Dermis microvascular lymphatic vessel endothelial cell (primary cell): ENCODE measurements at regions not wholly inside any gene's neighbourhood (a gene's known extent, or its start where the extent isn't known, plus 50 kb on each side); places are given as distances from the start of the nearest gene placed in this dataset.

Source experiments
- DNase-seq, 2 donors: peaks; one replicate each; pipeline versions ENCODE4 v3.0.0 to v3.0.0-alpha.2; 2010; ENCODE audit warnings: low read depth in 2 of 2

GRCh38 chr16:63539276-63539675, 1503.0 kb upstream of the CDH8 start:
- no peak for DNase-seq

DNA sequence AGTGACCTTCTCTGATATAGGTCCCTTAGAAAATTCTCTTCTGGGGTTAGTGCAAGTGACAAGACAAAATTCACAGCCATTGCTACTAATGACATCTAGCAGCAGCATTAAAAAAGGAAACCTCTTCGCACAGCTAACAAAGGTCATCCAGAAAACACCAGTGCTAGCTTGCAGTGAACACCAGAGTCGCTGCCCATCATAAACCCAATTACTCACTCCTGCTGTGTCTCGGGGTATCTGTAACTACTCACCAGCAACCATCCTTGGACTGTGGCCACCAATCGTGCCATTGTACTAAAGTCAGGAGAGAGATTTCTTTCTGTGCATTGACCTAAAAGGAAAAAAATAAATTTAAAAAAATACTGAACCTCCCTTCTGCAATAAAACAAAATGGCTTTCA, 1494.7 kb upstream of the CDH8 start:
- DNase-seq, result no peak

DNA sequence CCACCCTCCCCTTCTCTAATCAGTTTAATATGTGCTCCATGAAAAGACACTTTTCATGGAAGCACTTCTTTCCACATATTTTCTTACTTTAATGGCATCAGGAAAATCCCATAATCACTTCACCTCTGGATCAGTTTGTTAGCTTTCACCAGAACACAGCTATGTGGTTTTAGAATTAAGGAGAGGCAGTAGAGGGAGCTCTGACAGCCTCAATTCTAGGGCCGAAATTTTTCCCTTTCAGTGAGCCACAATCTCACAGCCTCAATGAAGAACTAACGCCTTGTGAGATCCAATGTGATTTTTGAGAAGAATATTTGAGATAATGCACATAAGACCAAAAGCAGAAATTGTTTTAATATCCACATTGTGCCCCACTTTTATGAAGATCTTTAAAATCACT, 1494.0 kb upstream of the CDH8 start:
- DNase-seq, result no peak

GRCh38 chr16:63527404-63527803, 1491.2 kb upstream of the CDH8 start:
- no peak for DNase-seq

GRCh38 chr16:63516394-63516793, 1480.2 kb upstream of the CDH8 start:
- DNase-seq, result no peak

GRCh38 chr16:63512910-63513309, 1476.7 kb upstream of the CDH8 start:
- DNase-seq, result no peak

- DNase-seq, result no peak
Observed at GRCh38 chr16:63497408-63497807, 1461.2 kb upstream of the CDH8 start.

- no peak for DNase-seq
Observed at GRCh38 chr16:63496282-63496681, 1460.0 kb upstream of the CDH8 start.

DNA sequence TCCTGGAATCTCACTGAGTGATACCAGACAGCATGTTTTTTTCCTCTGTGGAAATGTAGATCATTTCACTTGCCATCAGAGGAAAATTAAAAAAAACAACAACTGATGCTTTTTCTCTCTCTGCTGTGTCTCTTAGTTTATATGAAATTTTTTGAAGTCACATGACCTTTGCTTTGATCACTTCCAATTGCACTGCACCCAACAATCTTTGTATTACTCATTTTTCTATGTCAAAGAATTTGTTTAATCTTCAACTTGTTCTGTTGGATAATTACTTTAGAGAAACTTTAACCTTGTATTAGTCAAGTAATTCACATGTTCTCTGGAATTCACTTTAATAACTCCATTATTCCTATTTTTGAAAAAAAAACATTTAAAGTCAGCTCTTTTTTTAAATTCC, 1452.7 kb upstream of the CDH8 start:
- DNase-seq, result no peak

DNA sequence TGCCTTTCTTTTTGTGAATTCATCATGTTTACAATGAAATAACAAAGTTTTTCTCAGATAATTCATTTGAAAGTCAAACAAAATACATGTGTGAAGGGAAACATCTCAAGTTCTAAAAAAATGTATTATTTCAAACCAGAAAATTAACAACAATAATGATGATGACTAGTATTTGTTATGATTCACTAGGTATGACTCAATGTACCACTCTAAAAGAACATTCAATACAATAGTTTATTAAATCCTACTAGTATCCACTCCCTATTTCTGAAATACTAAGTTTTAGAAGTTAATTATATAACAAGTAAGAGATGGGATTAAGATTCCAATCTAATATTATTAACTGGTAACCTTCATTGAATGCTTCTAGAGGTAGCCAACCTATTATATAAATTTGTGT, 1444.8 kb upstream of the CDH8 start:
- DNase-seq, result no peak

DNA sequence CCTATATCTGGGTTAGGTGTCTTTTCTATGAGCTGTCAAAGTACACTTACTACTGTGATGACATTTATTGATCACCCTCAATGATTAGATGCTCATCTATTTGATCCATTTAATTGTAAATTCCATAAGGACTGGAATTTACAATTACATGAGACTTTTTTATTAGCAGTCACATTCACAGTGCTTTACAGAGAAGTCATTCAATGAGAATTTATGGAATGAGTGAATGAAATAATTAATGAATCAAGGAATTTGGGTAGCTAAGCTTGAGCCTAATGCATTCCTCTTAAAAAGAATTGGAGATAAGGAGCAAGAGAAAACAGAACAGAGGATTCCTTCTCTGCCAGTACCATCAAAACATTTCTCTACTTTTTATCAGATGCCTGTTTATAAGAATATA, 1437.5 kb upstream of the CDH8 start:
- no peak for DNase-seq

DNA sequence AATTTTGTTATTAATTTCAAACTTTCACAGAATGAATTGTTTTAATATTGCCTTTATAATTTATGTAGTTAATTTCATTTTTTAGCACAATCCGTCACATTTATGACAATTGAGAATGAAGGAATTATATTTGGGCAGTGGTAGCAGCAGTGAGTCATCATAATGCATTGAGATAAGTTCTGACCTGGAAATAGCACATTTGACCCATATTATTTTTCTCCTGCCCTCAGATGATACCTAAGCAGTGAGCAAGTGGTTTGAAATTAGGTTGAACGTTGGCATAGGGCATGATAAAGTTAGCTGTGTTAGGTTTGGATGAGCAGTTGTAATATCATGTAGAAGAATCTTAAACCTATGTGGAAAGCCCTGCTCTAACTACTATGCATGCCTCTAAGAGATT, 1431.3 kb upstream of the CDH8 start:
- peak; percentile 4 to 73 for DNase-seq

GRCh38 chr16:63462316-63462715, 1426.1 kb upstream of the CDH8 start:
- DNase-seq, result no peak

- peak; percentile 51 to 66 for DNase-seq
Observed at GRCh38 chr16:63461248-63461841, 1425.1 kb upstream of the CDH8 start.

DNA sequence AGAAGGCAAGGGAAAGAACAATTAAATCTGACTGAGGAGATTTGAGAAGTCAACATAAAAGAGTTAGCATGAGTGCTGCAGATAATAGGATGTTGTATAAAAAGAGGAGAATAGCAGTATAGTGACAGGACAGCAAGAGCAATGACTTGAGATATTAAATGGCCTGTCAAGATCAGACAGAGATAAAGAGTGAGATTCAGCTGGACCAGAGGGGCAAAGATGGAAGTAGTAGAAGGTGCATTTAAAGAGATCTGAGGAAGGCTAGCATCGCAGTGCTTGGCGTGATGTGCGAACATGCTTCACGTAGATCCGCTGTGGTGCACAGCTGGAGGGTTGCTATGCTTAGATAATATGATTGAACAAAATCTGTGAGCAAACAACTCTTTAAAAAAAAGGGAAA, 1422.6 kb upstream of the CDH8 start:
- no peak for DNase-seq

DNA sequence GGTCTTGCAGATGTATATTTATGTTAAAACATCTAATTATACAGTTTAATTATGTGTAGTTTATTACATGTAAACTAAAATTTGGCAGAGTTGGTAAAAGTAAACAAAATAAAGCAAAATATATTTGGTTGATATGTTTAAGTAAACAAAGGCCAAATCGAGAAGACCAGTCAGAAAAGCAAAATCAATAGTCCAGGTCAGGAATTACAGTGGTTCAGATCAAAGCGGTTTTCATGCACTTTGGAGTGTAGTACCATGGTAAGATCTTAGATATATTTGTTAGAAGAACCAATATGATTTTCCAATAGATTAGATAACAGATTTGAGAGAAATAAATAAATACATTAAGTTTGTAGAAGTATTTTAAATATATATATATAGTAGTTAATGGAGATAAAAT, 1421.6 kb upstream of the CDH8 start:
- DNase-seq, result no peak

GRCh38 chr16:63453261-63453660, 1417.0 kb upstream of the CDH8 start:
- no peak for DNase-seq

DNA sequence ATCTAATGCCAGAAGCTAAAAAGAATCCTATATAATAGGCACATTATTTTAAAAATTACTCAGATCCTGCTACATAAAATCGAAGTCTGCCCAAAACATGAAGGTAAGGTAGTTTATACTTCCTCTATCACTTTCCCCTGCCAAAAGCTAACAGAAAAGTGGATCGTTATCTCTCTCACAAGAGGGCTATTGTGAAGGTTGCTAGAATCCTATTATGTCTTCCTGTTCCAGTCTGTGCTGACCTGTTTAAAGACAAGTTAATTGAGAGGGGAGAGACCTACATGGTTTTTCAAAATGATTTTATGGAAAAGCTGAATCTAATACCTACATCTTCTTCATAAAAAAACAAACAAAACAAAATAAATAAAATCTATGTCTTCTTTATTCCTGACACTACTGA, 1410.9 kb upstream of the CDH8 start:
- DNase-seq, result no peak

DNA sequence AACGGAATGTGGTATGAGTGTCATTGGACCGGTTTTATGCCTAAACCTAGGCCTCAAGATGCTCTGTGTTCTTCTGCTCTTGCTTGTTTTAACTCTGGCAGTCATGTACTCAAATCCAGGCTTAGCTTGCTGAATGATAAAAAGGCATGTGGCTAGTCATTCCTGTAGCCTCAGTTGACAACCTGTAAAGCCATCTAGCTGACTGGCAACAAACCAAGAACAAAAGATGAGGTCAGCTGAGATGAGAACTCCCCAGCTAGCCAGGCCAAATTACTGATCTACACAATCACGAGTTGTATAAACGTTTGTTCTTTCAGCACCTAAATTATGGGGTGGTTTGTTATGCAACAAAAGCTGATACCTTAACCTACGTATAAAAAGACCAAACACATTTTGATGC, 1406.0 kb upstream of the CDH8 start:
- no peak for DNase-seq

GRCh38 chr16:63426275-63426870, 1390.1 kb upstream of the CDH8 start:
- DNase-seq, result no peak

DNA sequence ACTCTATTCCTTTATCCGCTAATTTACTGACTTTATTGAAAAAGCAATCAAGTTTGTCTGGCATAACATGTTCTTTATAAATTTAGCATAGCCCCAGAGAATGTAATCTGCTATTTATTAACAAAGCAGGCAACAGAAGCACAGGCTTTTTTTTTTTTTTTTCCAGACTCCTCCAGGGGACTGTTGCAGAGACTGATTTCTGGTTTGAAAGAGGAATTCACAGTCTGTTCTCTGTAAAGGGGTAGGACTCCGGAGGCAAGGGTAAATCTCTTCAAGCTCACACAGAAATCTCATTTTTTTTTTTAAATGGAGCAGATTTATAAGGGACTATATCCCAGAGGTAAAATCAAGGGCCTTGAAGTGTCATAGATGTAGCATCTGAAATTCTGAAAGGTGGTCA, 1386.5 kb upstream of the CDH8 start:
- no peak for DNase-seq

DNA sequence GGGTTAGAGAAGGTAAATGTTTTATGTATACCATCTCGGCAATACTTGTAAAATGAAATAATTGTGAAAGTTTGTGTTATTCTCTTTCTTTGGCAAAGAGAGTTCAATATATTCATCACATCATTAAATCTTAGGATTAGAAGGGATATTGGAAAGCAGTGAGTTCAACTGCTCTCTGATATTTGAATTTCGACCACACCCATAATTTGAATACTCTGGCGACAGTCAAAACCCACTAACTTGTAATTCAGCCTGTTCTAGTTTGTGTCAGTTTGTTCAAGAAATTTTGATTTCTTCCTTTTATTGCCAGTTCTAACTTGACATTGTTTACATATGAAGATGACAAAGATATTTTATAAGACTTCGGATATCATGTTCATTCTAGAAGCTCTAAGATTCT, 1380.5 kb upstream of the CDH8 start:
- no peak for DNase-seq

GRCh38 chr16:63415014-63415413, 1378.8 kb upstream of the CDH8 start:
- no peak for DNase-seq

DNA sequence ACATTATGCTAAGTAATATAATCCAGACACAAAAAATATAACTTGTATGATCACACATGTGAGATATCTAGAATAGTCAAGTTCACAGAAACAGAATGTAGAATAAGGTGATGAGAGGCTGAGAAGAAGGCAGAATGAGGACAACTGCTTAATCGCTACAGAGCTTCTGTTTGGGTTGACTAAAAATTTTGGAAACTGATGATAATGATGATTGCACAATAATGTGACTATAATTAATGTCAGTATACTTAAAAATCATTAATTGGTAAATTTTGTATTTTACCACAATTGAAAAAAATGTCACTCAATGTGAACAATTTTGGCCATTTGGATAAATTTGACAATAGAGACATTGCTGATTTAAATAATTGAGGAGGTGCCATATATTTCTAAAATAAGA, 1374.4 kb upstream of the CDH8 start:
- no peak for DNase-seq
